CD14-positive monocyte (primary cell): ENCODE measurements at regions not wholly inside any gene's neighbourhood (a gene's known extent, or its start where the extent isn't known, plus 50 kb on each side); places are given as distances from the start of the nearest gene placed in this dataset.
A peak's percentile ranks its signal among the peaks of the same experiment; 100 is the strongest.

Source experiments
- DNase-seq, 3 donors: peaks; one replicate each; pipeline ENCODE4 v3.0.0-alpha.2; 2011 to 2022
- H2AFZ ChIP-seq: 2 replicates; pipeline ENCODE4 v1.6.0; 2012; ENCODE audit warnings: mild to moderate bottlenecking, low read depth, low read length, inconsistent platforms; ENCODE audit not compliant: insufficient read depth, poor library complexity, severe bottlenecking
- H3K27ac ChIP-seq, 2 donors: 1 replicate in 1 of 2; 2 replicates in 1 of 2; pipeline ENCODE4 v1.5.1; 2012 to 2013; ENCODE audit warnings: low read length in 2 of 2, control low read depth in 1 of 2, inconsistent platforms in 1 of 2, low read depth in 1 of 2, mild to moderate bottlenecking in 1 of 2
- H3K27me3 ChIP-seq, 2 donors: one replicate each; pipeline versions ENCODE4 v1.6.0 to v1.6.1; 2011 to 2013; ENCODE audit warnings: low read length in 2 of 2; ENCODE audit not compliant: control insufficient read depth in 2 of 2, insufficient read depth in 2 of 2
- H3K36me3 ChIP-seq, 2 donors: replicated peaks in 1 of 2; 1 replicate in 1 of 2; 2 replicates in 1 of 2; pipeline versions ENCODE4 v1.5.1 to v1.6.1; 2012 to 2013; ENCODE audit warnings: low read length in 2 of 2, control low read depth in 1 of 2, inconsistent platforms in 1 of 2, mild to moderate bottlenecking in 1 of 2; ENCODE audit not compliant: insufficient read depth in 2 of 2, control insufficient read depth in 1 of 2
- H3K4me1 ChIP-seq, 2 donors: 1 replicate in 1 of 2; 2 replicates in 1 of 2; pipeline versions ENCODE4 v1.5.1 to v1.6.1; 2012 to 2013; ENCODE audit warnings: low read length in 2 of 2, control low read depth in 1 of 2, inconsistent platforms in 1 of 2, mild to moderate bottlenecking in 1 of 2, moderate library complexity in 1 of 2; ENCODE audit not compliant: insufficient read depth in 2 of 2, control insufficient read depth in 1 of 2
- H3K4me2 ChIP-seq: replicated peaks from 2 replicates; pipeline ENCODE3; 2012; ENCODE audit warnings: low read length, moderate library complexity, mild to moderate bottlenecking; ENCODE audit not compliant: poor library complexity, severe bottlenecking; ENCODE audit errors: extremely low read depth
- H3K4me3 ChIP-seq, 3 experiments: fragments of 200-600 bp in 1 of 3; sonication (generic) in 1 of 3; replicated peaks in 1 of 3; 1 replicate in 2 of 3; 2 replicates in 1 of 3; pipeline ENCODE4 v1.5.1; 2011 to 2013; ENCODE audit warnings: low read length in 3 of 3, mild to moderate bottlenecking in 3 of 3, control low read depth in 2 of 3, low read depth in 2 of 3, inconsistent platforms in 1 of 3, moderate library complexity in 1 of 3
- H3K79me2 ChIP-seq: 2 replicates; pipeline ENCODE4 v1.6.0; 2012; ENCODE audit warnings: mild to moderate bottlenecking, control low read depth, inconsistent platforms, low read length, moderate library complexity; ENCODE audit not compliant: insufficient read depth
- H3K9ac ChIP-seq: 2 replicates; pipeline ENCODE4 v1.6.0; 2017; ENCODE audit warnings: low read length, mild to moderate bottlenecking; ENCODE audit not compliant: insufficient read depth, poor library complexity, severe bottlenecking
- H3K9me3 ChIP-seq, 2 donors: replicated peaks in 1 of 2; 1 replicate in 1 of 2; 2 replicates in 1 of 2; pipeline versions ENCODE4 v1.5.1 to v1.6.1; 2012 to 2013; ENCODE audit warnings: low read length in 2 of 2, control low read depth in 1 of 2; ENCODE audit not compliant: control insufficient read depth in 1 of 2, insufficient read depth in 1 of 2
- H4K20me1 ChIP-seq: 2 replicates; pipeline ENCODE4 v1.6.0; 2012; ENCODE audit warnings: mild to moderate bottlenecking, low read length, control low read depth, moderate library complexity; ENCODE audit not compliant: insufficient read depth
- H3K27ac Mint-ChIP-seq, 7 donors: one replicate each; pipeline ENCODE4 v1.8.0; 2020; ENCODE audit warnings: mild to moderate bottlenecking in 7 of 7, mixed read lengths in 7 of 7, moderate library complexity in 6 of 7, inconsistent platforms in 2 of 7
- H3K27me3 Mint-ChIP-seq, 3 donors: one replicate each; pipeline ENCODE4 v1.8.0; 2021 to 2022; ENCODE audit warnings: low read depth in 3 of 3, mild to moderate bottlenecking in 3 of 3, mixed read lengths in 3 of 3, moderate library complexity in 3 of 3, inconsistent platforms in 1 of 3
- H3K36me3 Mint-ChIP-seq, 2 donors: one replicate each; pipeline ENCODE4 v1.8.0; 2020; ENCODE audit warnings: mixed read lengths in 2 of 2, inconsistent platforms in 1 of 2, mild to moderate bottlenecking in 1 of 2
- H3K4me1 Mint-ChIP-seq: one replicate; pipeline ENCODE4 v1.8.0; 2020; ENCODE audit warnings: mild to moderate bottlenecking, mixed read lengths
- H3K4me3 Mint-ChIP-seq, 2 donors: one replicate each; pipeline ENCODE4 v1.8.0; 2020; ENCODE audit warnings: mild to moderate bottlenecking in 2 of 2, mixed read lengths in 2 of 2, moderate library complexity in 1 of 2
- H3K9me3 Mint-ChIP-seq, 7 donors: one replicate each; pipeline ENCODE4 v1.8.0; 2020 to 2022; ENCODE audit warnings: mixed read lengths in 7 of 7, mild to moderate bottlenecking in 6 of 7, moderate library complexity in 6 of 7, inconsistent platforms in 2 of 7
- CTCF ChIP-seq: fragments of 200-600 bp; IDR thresholded peaks from one replicate; pipeline ENCODE4 v1.8.0; 2022; ENCODE audit warnings: antibody characterized with exemption, mild to moderate bottlenecking
- WGBS: methylation state at CpG from one replicate; pipeline ENCODE4 v1.1.5; 2013; ENCODE audit warnings: missing lambda C conversion rate; ENCODE audit not compliant: insufficient coverage; 5-methylcytosine and 5-hydroxymethylcytosine counted together
- intact Hi-C, 2 donors: fragments of 100-400 bp; cut with micrococcal nuclease; formaldehyde crosslinking; loops; one replicate each; pipeline versions ENCODE4 v1.15.0 to v1.15.1; 2023

DNA sequence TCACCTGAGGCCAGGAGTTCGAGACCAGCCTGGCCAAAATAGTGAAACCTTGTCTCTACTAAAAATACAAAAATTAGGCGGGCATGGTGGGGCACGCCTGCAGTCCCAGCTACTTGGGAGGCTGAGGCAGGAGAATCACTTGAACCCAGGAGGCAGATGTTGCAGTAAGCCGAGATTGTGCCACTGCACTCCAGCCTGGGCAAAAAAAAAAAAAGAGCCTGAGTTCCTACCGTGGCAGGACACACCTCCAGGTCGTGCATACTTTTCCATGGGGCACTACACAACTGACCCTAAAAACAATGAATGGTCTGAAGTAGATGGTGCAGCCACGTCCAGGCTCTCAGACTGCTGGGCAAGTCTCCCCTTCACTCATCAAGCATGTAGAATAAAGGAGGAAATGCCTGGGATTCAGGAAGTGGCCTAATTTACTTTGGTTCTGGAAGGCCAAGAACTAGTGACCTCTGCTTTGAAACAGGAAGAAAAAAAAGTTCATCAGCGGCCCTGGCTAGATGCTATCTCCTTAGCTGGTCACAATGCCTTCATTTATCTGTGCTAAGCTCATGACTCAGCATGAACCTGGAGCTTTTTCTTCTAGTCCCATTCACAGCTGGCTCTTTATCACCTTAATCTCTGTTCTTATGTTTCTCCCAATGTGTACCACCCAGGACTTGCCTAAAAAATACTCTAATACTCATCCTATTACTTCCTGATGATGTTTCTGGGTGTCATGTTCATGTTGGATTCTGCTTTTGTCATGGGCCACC, 55.8 kb upstream of the OR6J1 start:
- Mint-ChIP-seq H3K27me3 (peaks cover 8 to 41% (median 21%) of the 10 kb centered on the region in 3 donors), H3K9me3 (peaks cover 0 to 1% (median 0%) of the 10 kb centered on the region in 7 donors), H3K4me3 (no peak overlapping the region), H3K27ac (no peak overlapping the region), H3K4me1 (peaks cover 3% of the 10 kb centered on the region), H3K36me3 (no peaks in the 10 kb centered on the region)
- no peaks in the 10 kb centered on the region for H3K4me1 ChIP-seq
- no peak overlapping the region for H3K4me3 ChIP-seq
- DNase-seq = no peak
- H4K20me1 ChIP-seq = no peaks in the 10 kb centered on the region
- no peak overlapping the region for H3K9ac ChIP-seq
- intact Hi-C loops = no loop called here
- no peaks in the 10 kb centered on the region for H3K36me3 ChIP-seq
- peaks cover 11 to 13% of the 10 kb centered on the region in 2 donors for H3K27me3 ChIP-seq
- H3K9me3 ChIP-seq = no peaks in the 10 kb centered on the region
- no peaks in the 10 kb centered on the region for H3K79me2 ChIP-seq
- no peak overlapping the region for H3K27ac ChIP-seq
- TF ChIP-seq CTCF = no peak
- no peak overlapping the region for H2AFZ ChIP-seq
- 67% methylated on average over 3 of the region's 8 CpGs for WGBS
- H3K4me2 ChIP-seq = no peak overlapping the region

DNA sequence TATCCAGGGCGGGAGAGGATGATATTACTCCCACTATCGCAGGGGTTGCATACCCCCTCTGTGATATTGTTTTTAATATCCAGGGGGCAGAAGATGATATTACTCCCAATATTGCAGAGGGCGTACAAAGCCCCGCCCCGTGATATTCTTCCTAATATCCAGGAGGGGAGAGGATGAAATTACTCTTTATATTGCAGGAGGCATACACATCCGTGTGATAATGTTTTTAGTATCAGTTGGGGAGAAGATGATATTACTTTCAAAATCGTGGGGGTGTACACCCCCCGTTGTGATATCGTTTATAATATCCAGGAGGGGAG, 52.9 kb upstream of the OXA1L start:
- Histone ChIP-seq H3K27me3 (peaks cover 30 to 35% of the 10 kb centered on the region in 2 donors), H3K9ac (no peak overlapping the region), H2AFZ (peak overlapping the region; percentile 47), H3K4me3 (peak overlapping the region; percentile 16 to 62 (median 21)), H3K79me2 (no peaks in the 10 kb centered on the region), H3K4me2 (peak overlapping the region; percentile 64), H3K9me3 (no peaks in the 10 kb centered on the region), H4K20me1 (no peaks in the 10 kb centered on the region), H3K4me1 (peaks cover 7 to 11% of the 10 kb centered on the region in 2 donors), H3K27ac (no peak overlapping the region), H3K36me3 (no peaks in the 10 kb centered on the region)
- peaks cover 0 to 3% (median 0%) of the 10 kb centered on the region in 7 donors for H3K9me3 Mint-ChIP-seq
- H3K27me3 Mint-ChIP-seq = peaks cover 2 to 34% (median 19%) of the 10 kb centered on the region in 3 donors
- no peak for DNase-seq
- H3K4me3 Mint-ChIP-seq = peak overlapping the region; percentile 84 to 92
- TF ChIP-seq CTCF = peak; percentile 22
- H3K4me1 Mint-ChIP-seq = peaks cover 5% of the 10 kb centered on the region
- peak overlapping the region in 1 of 7 donors; percentile 56 for H3K27ac Mint-ChIP-seq
- intact Hi-C loops = no loop called here
- WGBS = no CpG with 5 or more reads among the region's 9 CpGs
- H3K36me3 Mint-ChIP-seq = no peaks in the 10 kb centered on the region
